GM10248 (cell line): ENCODE measurements at regions not wholly inside any gene's neighbourhood (a gene's known extent, or its start where the extent isn't known, plus 50 kb on each side); places are given as distances from the start of the nearest gene placed in this dataset.

Experiments
- CTCF ChIA-PET: fragments of 300-600 bp; sonication (Branson Sonifier 250); formaldehyde crosslinking; extraction: SDS; loops from one replicate; lab custom pipeline; 2021; ENCODE audit warnings: antibody characterized with exemption; lab: Yijun Ruan, JAX
- POLR2A ChIA-PET: fragments of 350-650 bp; sonication (Branson Sonifier 250); formaldehyde crosslinking; extraction: SDS; loops from one replicate; lab custom pipeline; 2020; ENCODE audit warnings: antibody characterized with exemption; lab: Yijun Ruan, JAX
- DNase-seq: peaks from one replicate; pipeline ENCODE4 v3.0.0; 2012; ENCODE audit errors: extremely low spot score
- TF ChIP-seq, protein P1 (sequence below): IDR thresholded peaks from 2 replicates; pipeline ENCODE4 v1.5.1; 2012; ENCODE audit warnings: mild to moderate bottlenecking, low read depth; ENCODE audit errors: extremely low read depth, missing control alignments, control extremely low read depth

DNA sequence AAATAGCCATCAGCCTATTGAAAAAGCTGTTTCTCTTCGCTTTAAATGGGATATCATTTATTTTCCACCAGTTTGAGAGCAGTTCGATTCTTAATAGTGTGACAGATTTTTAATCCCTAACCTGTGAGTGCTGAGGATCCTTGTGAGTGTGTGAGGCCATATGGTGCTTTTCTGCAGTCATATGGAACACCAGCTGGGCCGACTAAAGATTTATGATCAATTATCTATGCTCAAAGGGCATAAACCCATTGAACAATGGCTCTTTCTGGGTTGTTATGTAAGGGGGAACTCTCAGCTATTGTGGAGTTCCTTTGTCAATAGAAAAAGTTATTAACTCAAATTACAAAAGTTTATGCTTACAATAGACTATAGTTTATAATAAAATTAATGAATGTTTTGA lies 1003.6 kb downstream of the FAT4 start:
- ChIA-PET POLR2A (no interaction called here), CTCF (no interaction called here)
- TF ChIP-seq, protein P1, sequence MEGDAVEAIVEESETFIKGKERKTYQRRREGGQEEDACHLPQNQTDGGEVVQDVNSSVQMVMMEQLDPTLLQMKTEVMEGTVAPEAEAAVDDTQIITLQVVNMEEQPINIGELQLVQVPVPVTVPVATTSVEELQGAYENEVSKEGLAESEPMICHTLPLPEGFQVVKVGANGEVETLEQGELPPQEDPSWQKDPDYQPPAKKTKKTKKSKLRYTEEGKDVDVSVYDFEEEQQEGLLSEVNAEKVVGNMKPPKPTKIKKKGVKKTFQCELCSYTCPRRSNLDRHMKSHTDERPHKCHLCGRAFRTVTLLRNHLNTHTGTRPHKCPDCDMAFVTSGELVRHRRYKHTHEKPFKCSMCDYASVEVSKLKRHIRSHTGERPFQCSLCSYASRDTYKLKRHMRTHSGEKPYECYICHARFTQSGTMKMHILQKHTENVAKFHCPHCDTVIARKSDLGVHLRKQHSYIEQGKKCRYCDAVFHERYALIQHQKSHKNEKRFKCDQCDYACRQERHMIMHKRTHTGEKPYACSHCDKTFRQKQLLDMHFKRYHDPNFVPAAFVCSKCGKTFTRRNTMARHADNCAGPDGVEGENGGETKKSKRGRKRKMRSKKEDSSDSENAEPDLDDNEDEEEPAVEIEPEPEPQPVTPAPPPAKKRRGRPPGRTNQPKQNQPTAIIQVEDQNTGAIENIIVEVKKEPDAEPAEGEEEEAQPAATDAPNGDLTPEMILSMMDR, result no peak
- DNase-seq, result no peak

DNA sequence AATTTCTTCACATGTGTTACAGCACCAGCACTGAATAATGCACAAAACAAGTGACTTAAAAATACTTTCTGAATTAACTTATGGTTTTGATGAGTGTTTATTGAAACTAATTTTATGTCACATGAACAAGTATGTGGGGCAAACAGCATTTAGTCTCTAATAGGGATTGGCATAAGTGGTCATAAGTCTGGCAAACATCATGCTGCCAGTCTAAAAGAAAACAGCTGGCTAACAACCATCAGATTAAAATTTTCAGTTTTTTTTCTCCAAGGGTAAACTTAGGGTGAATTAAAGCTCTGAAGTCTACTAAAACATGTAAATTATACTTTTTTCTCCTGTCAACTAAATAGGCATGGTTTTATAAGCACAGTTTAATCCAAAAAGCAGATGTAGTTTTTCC lies 1014.2 kb downstream of the FAT4 start:
- CTCF ChIA-PET, result no interaction called here
- no peak for DNase-seq
- TF ChIP-seq, protein P1, result no peak
- POLR2A ChIA-PET, result no interaction called here

GRCh38 chr4:126338548-126338947 lies 1023.8 kb downstream of the FAT4 start:
- TF ChIP-seq, protein P1, result no peak
- no peak for DNase-seq
- CTCF ChIA-PET, result no interaction called here
- POLR2A ChIA-PET, result no interaction called here

DNA sequence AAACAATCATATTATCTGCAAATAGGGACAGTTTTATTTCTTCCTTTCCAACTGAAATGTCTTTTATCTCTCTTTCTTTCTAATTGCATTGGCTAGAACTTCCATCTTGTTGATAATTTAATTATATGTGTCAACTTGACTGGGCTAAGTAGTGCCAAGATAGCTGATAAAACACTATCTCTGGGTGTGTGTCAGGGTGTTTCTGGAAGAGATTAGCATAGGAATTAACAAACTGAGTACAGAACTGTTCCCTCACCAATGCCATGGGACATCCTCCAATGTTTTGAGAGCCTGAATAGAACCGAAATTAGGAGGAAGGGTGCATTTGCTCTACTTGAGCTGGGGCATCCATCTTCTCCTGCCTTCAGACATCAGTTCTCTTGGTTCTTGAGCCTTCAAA lies 1027.2 kb downstream of the FAT4 start:
- CTCF ChIA-PET, result no interaction called here
- TF ChIP-seq, protein P1, result no peak
- POLR2A ChIA-PET, result no interaction called here
- DNase-seq, result no peak

- TF ChIP-seq, protein P1, result no peak
- DNase-seq, result no peak
- ChIA-PET POLR2A (no interaction called here), CTCF (interaction anchor here (1.0 kb wide), 1 partner anchor 30 kb away, joined by 3 read pairs; no protein-coding TSS in a partner anchor)
Observed at GRCh38 chr4:126344472-126344871, 1029.7 kb downstream of the FAT4 start.

GRCh38 chr4:126346654-126347053 lies 1031.9 kb downstream of the FAT4 start:
- ChIA-PET POLR2A (no interaction called here), CTCF (no interaction called here)
- TF ChIP-seq, protein P1, result no peak
- no peak for DNase-seq

GRCh38 chr4:126354784-126355183 lies 1040.0 kb downstream of the FAT4 start:
- TF ChIP-seq, protein P1, result no peak
- ChIA-PET POLR2A (no interaction called here), CTCF (no interaction called here)
- DNase-seq, result no peak
